ENCODE measurements at regions not wholly inside any gene's neighbourhood (a gene's known extent, or its start where the extent isn't known, plus 50 kb on each side); places are given as distances from the start of the nearest gene placed in this dataset.

DNA sequence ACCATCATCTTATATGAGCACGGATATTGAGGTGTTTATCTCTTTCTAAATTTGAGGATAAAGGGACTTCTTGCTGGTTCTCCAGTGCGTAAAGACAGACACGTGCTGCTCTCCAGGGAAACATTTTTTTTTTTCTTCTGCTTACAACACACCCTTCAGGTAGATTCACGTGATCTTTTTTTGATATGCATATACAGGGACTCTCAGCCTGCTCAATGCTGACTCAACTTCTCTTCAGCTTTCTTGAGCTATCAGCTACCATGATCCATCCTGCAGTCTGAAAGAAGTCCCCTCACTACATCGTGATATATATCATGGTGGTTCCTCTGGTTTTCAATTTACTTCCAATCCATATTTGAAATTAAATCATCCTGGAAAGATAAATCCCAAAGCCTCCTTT, 87.1 kb upstream of the SLITRK3 start:
- no peak overlapping the region for H3K9ac ChIP-seq (ENCODE audit: control insufficient read depth, insufficient read depth, low read length)
- no peaks in the 10 kb centered on the region for H3K9me3 ChIP-seq (replicated peaks; ENCODE audit: control insufficient read depth, insufficient read depth, low read length)
- no peaks in the 10 kb centered on the region for H3K79me2 ChIP-seq (ENCODE audit: control insufficient read depth, insufficient read depth, low read length)
- H2AFZ ChIP-seq (ENCODE audit: control insufficient read depth, low read depth, low read length), result no peak overlapping the region
- POLR2A ChIA-PET, result no interaction called here
- H3K27ac ChIP-seq (ENCODE audit: control insufficient read depth, insufficient read depth), result no peak overlapping the region
- no peak for TF ChIP-seq NR2C2 (IDR thresholded peaks at IDR 0.05; ENCODE audit: borderline replicate concordance, control insufficient read depth, insufficient read length, low read depth)
- TF ChIP-seq YY1 (IDR thresholded peaks at IDR 0.05; ENCODE audit: low read depth, low read length), result no peak
- TF ChIP-seq, protein P1, sequence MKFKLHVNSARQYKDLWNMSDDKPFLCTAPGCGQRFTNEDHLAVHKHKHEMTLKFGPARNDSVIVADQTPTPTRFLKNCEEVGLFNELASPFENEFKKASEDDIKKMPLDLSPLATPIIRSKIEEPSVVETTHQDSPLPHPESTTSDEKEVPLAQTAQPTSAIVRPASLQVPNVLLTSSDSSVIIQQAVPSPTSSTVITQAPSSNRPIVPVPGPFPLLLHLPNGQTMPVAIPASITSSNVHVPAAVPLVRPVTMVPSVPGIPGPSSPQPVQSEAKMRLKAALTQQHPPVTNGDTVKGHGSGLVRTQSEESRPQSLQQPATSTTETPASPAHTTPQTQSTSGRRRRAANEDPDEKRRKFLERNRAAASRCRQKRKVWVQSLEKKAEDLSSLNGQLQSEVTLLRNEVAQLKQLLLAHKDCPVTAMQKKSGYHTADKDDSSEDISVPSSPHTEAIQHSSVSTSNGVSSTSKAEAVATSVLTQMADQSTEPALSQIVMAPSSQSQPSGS (IDR thresholded peaks at IDR 0.05; ENCODE audit: low read length), result no peak
- TF ChIP-seq, protein P2, sequence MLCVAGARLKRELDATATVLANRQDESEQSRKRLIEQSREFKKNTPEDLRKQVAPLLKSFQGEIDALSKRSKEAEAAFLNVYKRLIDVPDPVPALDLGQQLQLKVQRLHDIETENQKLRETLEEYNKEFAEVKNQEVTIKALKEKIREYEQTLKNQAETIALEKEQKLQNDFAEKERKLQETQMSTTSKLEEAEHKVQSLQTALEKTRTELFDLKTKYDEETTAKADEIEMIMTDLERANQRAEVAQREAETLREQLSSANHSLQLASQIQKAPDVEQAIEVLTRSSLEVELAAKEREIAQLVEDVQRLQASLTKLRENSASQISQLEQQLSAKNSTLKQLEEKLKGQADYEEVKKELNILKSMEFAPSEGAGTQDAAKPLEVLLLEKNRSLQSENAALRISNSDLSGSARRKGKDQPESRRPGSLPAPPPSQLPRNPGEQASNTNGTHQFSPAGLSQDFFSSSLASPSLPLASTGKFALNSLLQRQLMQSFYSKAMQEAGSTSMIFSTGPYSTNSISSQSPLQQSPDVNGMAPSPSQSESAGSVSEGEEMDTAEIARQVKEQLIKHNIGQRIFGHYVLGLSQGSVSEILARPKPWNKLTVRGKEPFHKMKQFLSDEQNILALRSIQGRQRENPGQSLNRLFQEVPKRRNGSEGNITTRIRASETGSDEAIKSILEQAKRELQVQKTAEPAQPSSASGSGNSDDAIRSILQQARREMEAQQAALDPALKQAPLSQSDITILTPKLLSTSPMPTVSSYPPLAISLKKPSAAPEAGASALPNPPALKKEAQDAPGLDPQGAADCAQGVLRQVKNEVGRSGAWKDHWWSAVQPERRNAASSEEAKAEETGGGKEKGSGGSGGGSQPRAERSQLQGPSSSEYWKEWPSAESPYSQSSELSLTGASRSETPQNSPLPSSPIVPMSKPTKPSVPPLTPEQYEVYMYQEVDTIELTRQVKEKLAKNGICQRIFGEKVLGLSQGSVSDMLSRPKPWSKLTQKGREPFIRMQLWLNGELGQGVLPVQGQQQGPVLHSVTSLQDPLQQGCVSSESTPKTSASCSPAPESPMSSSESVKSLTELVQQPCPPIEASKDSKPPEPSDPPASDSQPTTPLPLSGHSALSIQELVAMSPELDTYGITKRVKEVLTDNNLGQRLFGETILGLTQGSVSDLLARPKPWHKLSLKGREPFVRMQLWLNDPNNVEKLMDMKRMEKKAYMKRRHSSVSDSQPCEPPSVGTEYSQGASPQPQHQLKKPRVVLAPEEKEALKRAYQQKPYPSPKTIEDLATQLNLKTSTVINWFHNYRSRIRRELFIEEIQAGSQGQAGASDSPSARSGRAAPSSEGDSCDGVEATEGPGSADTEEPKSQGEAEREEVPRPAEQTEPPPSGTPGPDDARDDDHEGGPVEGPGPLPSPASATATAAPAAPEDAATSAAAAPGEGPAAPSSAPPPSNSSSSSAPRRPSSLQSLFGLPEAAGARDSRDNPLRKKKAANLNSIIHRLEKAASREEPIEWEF (IDR thresholded peaks at IDR 0.05; ENCODE audit: insufficient replicate concordance, low read depth, low read length), result no peak
- no peak for TF ChIP-seq SREBF2 (IDR thresholded peaks at IDR 0.05; ENCODE audit: low read length)
- no peak for TF ChIP-seq RAD21 (IDR thresholded peaks at IDR 0.05; ENCODE audit: insufficient read depth, low read depth, low read length)
- TF ChIP-seq, protein P3, sequence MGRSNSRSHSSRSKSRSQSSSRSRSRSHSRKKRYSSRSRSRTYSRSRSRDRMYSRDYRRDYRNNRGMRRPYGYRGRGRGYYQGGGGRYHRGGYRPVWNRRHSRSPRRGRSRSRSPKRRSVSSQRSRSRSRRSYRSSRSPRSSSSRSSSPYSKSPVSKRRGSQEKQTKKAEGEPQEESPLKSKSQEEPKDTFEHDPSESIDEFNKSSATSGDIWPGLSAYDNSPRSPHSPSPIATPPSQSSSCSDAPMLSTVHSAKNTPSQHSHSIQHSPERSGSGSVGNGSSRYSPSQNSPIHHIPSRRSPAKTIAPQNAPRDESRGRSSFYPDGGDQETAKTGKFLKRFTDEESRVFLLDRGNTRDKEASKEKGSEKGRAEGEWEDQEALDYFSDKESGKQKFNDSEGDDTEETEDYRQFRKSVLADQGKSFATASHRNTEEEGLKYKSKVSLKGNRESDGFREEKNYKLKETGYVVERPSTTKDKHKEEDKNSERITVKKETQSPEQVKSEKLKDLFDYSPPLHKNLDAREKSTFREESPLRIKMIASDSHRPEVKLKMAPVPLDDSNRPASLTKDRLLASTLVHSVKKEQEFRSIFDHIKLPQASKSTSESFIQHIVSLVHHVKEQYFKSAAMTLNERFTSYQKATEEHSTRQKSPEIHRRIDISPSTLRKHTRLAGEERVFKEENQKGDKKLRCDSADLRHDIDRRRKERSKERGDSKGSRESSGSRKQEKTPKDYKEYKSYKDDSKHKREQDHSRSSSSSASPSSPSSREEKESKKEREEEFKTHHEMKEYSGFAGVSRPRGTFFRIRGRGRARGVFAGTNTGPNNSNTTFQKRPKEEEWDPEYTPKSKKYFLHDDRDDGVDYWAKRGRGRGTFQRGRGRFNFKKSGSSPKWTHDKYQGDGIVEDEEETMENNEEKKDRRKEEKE (IDR thresholded peaks at IDR 0.05), result no peak
- TF ChIP-seq, protein P4, sequence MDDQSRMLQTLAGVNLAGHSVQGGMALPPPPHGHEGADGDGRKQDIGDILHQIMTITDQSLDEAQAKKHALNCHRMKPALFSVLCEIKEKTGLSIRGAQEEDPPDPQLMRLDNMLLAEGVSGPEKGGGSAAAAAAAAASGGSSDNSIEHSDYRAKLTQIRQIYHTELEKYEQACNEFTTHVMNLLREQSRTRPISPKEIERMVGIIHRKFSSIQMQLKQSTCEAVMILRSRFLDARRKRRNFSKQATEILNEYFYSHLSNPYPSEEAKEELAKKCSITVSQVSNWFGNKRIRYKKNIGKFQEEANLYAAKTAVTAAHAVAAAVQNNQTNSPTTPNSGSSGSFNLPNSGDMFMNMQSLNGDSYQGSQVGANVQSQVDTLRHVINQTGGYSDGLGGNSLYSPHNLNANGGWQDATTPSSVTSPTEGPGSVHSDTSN (IDR thresholded peaks at IDR 0.05; ENCODE audit: insufficient replicate concordance, low read depth, low read length), result no peak
- TF ChIP-seq, protein P5, sequence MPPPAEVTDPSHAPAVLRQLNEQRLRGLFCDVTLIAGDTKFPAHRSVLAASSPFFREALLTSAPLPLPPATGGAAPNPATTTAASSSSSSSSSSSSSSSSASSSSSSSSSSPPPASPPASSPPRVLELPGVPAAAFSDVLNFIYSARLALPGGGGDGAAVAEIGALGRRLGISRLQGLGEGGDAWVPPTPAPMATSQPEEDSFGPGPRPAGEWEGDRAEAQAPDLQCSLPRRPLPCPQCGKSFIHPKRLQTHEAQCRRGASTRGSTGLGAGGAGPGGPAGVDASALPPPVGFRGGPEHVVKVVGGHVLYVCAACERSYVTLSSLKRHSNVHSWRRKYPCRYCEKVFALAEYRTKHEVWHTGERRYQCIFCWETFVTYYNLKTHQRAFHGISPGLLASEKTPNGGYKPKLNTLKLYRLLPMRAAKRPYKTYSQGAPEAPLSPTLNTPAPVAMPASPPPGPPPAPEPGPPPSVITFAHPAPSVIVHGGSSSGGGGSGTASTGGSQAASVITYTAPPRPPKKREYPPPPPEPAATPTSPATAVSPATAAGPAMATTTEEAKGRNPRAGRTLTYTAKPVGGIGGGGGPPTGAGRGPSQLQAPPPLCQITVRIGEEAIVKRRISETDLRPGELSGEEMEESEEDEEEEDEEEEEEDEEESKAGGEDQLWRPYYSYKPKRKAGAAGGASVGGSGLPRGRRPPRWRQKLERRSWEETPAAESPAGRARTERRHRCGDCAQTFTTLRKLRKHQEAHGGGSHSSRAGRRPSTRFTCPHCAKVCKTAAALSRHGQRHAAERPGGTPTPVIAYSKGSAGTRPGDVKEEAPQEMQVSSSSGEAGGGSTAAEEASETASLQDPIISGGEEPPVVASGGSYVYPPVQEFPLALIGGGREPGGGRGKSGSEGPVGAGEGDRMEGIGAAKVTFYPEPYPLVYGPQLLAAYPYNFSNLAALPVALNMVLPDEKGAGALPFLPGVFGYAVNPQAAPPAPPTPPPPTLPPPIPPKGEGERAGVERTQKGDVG (CRISPR knock-in tag; IDR thresholded peaks at IDR 0.05), result no peak
- no peak for TF ChIP-seq NFIC (IDR thresholded peaks at IDR 0.05; ENCODE audit: low read depth, low read length)
- SMC1A ChIA-PET (ENCODE audit: uncharacterized antibody, unreplicated experiment), result no interaction called here
- no peak overlapping the region for H3K4me3 ChIP-seq
- no peak for DNase-seq (ENCODE audit: low read depth, low spot score)
- BruUV-seq (replicated peaks), result no TSS peak
- H3K36me3 ChIP-seq (ENCODE audit: control insufficient read depth in 2 of 2, insufficient read depth in 2 of 2, low read length in 1 of 2), result no peaks in the 10 kb centered on the region
- no peaks in the 10 kb centered on the region for H3K4me1 ChIP-seq (ENCODE audit: control insufficient read depth, insufficient read depth, low read length)
- H4K20me1 ChIP-seq (ENCODE audit: control insufficient read depth, insufficient read depth), result no peaks in the 10 kb centered on the region
- no peak for FAIRE-seq
- intact Hi-C loops (cut with micrococcal nuclease; ENCODE audit: unreplicated experiment) (no loop called here), in situ Hi-C loops (cut with MboI) (no loop called here)
- no peak overlapping the region for H3K4me2 ChIP-seq (ENCODE audit: control insufficient read depth, insufficient read depth)
- 14% methylated on average over 5 of the region's 5 CpGs for WGBS (ENCODE audit: insufficient coverage, insufficient replicate concordance, low lambda C conversion rate, missing lambda C conversion rate)
- no peaks in the 10 kb centered on the region for H3K27me3 ChIP-seq (replicated peaks in 1 of 2; ENCODE audit: control insufficient read depth in 2 of 2, insufficient read depth in 2 of 2, low read length in 1 of 2)
- ATAC-seq, result no peak
- RAD21 ChIA-PET (ENCODE audit: unreplicated experiment), result no interaction called here
- CTCF ChIA-PET, result no interaction called here
